Activated naive CD8-positive, alpha-beta T cell (primary cell): ENCODE measurements at regions not wholly inside any gene's neighbourhood (a gene's known extent, or its start where the extent isn't known, plus 50 kb on each side); places are given as distances from the start of the nearest gene placed in this dataset.
A peak's percentile ranks its signal among the peaks of the same experiment; 100 is the strongest.

Experiments used
- H3K27ac Mint-ChIP-seq: one replicate; pipeline ENCODE4 v1.8.0; 2021; ENCODE audit warnings: mixed read lengths
- H3K27me3 Mint-ChIP-seq: one replicate; pipeline ENCODE4 v1.8.0; 2021; ENCODE audit warnings: mixed read lengths
- H3K36me3 Mint-ChIP-seq: one replicate; pipeline ENCODE4 v1.8.0; 2021; ENCODE audit warnings: mixed read lengths
- H3K4me1 Mint-ChIP-seq: one replicate; pipeline ENCODE4 v1.8.0; 2021; ENCODE audit warnings: low read depth, mixed read lengths
- H3K4me3 Mint-ChIP-seq: one replicate; pipeline ENCODE4 v1.8.0; 2021; ENCODE audit warnings: mild to moderate bottlenecking, mixed read lengths
- H3K9me3 Mint-ChIP-seq: one replicate; pipeline ENCODE4 v1.8.0; 2021; ENCODE audit warnings: low read depth, mixed read lengths

- H3K27ac Mint-ChIP-seq = no peak overlapping the region
- H3K4me1 Mint-ChIP-seq = peaks cover 46% of the 10 kb centered on the region
- no peak overlapping the region for H3K4me3 Mint-ChIP-seq
- H3K27me3 Mint-ChIP-seq = no peaks in the 10 kb centered on the region
- peaks cover 10% of the 10 kb centered on the region for H3K36me3 Mint-ChIP-seq
- H3K9me3 Mint-ChIP-seq = peaks cover 8% of the 10 kb centered on the region
Measured at GRCh38 chr15:31486906-31487695, 160.5 kb downstream of the KLF13 start.

GRCh38 chr15:31487811-31488436 lies 161.3 kb downstream of the KLF13 start:
- peaks cover 8% of the 10 kb centered on the region for H3K9me3 Mint-ChIP-seq
- no peak overlapping the region for H3K4me3 Mint-ChIP-seq
- peak overlapping the region; percentile 3 for H3K27ac Mint-ChIP-seq
- H3K4me1 Mint-ChIP-seq = peaks cover 43% of the 10 kb centered on the region
- no peaks in the 10 kb centered on the region for H3K27me3 Mint-ChIP-seq
- peaks cover 10% of the 10 kb centered on the region for H3K36me3 Mint-ChIP-seq

- peaks cover 42% of the 10 kb centered on the region for H3K4me1 Mint-ChIP-seq
- no peak overlapping the region for H3K4me3 Mint-ChIP-seq
- H3K36me3 Mint-ChIP-seq = peaks cover 10% of the 10 kb centered on the region
- no peaks in the 10 kb centered on the region for H3K27me3 Mint-ChIP-seq
- H3K27ac Mint-ChIP-seq = peak overlapping the region; percentile 3
- peaks cover 8% of the 10 kb centered on the region for H3K9me3 Mint-ChIP-seq
Measured at GRCh38 chr15:31488437-31489204, 162.0 kb downstream of the KLF13 start.

- H3K4me3 Mint-ChIP-seq = no peak overlapping the region
- peaks cover 8% of the 10 kb centered on the region for H3K9me3 Mint-ChIP-seq
- no peak overlapping the region for H3K27ac Mint-ChIP-seq
- peaks cover 10% of the 10 kb centered on the region for H3K36me3 Mint-ChIP-seq
- no peaks in the 10 kb centered on the region for H3K27me3 Mint-ChIP-seq
- peaks cover 40% of the 10 kb centered on the region for H3K4me1 Mint-ChIP-seq
Measured at GRCh38 chr15:31489281-31489680, 162.6 kb downstream of the KLF13 start.

- Mint-ChIP-seq H3K36me3 (peaks cover 10% of the 10 kb centered on the region), H3K27ac (no peak overlapping the region), H3K4me1 (peaks cover 33% of the 10 kb centered on the region), H3K4me3 (no peak overlapping the region), H3K9me3 (peaks cover 8% of the 10 kb centered on the region), H3K27me3 (no peaks in the 10 kb centered on the region)
Measured at GRCh38 chr15:31489801-31490646, 163.4 kb downstream of the KLF13 start.

- H3K36me3 Mint-ChIP-seq = peaks cover 10% of the 10 kb centered on the region
- peaks cover 8% of the 10 kb centered on the region for H3K4me1 Mint-ChIP-seq
- no peak overlapping the region for H3K4me3 Mint-ChIP-seq
- H3K27me3 Mint-ChIP-seq = no peaks in the 10 kb centered on the region
- H3K27ac Mint-ChIP-seq = no peak overlapping the region
- H3K9me3 Mint-ChIP-seq = peaks cover 8% of the 10 kb centered on the region
Measured at GRCh38 chr15:31494786-31495185, 168.2 kb downstream of the KLF13 start.

GRCh38 chr15:31495281-31495680 lies 168.6 kb downstream of the KLF13 start:
- Mint-ChIP-seq H3K27ac (no peak overlapping the region), H3K9me3 (peaks cover 8% of the 10 kb centered on the region), H3K27me3 (no peaks in the 10 kb centered on the region), H3K4me3 (no peak overlapping the region), H3K4me1 (peaks cover 5% of the 10 kb centered on the region), H3K36me3 (peaks cover 10% of the 10 kb centered on the region)

- Mint-ChIP-seq H3K9me3 (no peaks in the 10 kb centered on the region), H3K27me3 (no peaks in the 10 kb centered on the region), H3K27ac (no peak overlapping the region), H3K36me3 (no peaks in the 10 kb centered on the region), H3K4me3 (no peak overlapping the region), H3K4me1 (no peaks in the 10 kb centered on the region)
Measured at GRCh38 chr15:31497838-31498237, 171.2 kb downstream of the KLF13 start.

- Mint-ChIP-seq H3K27ac (no peak overlapping the region), H3K4me3 (no peak overlapping the region), H3K4me1 (no peaks in the 10 kb centered on the region), H3K36me3 (no peaks in the 10 kb centered on the region), H3K9me3 (no peaks in the 10 kb centered on the region), H3K27me3 (no peaks in the 10 kb centered on the region)
Measured at GRCh38 chr15:31498329-31498728, 171.7 kb downstream of the KLF13 start.

- Mint-ChIP-seq H3K9me3 (no peaks in the 10 kb centered on the region), H3K4me1 (no peaks in the 10 kb centered on the region), H3K27ac (no peak overlapping the region), H3K4me3 (no peak overlapping the region), H3K27me3 (no peaks in the 10 kb centered on the region), H3K36me3 (no peaks in the 10 kb centered on the region)
Measured at GRCh38 chr15:31498756-31499155, 172.1 kb downstream of the KLF13 start.

GRCh38 chr15:31499236-31499952 lies 172.8 kb downstream of the KLF13 start:
- H3K4me1 Mint-ChIP-seq = no peaks in the 10 kb centered on the region
- no peak overlapping the region for H3K27ac Mint-ChIP-seq
- H3K4me3 Mint-ChIP-seq = no peak overlapping the region
- no peaks in the 10 kb centered on the region for H3K27me3 Mint-ChIP-seq
- no peaks in the 10 kb centered on the region for H3K9me3 Mint-ChIP-seq
- no peaks in the 10 kb centered on the region for H3K36me3 Mint-ChIP-seq

GRCh38 chr15:31499953-31500765 lies 173.5 kb downstream of the KLF13 start:
- H3K27me3 Mint-ChIP-seq = no peaks in the 10 kb centered on the region
- no peaks in the 10 kb centered on the region for H3K9me3 Mint-ChIP-seq
- no peak overlapping the region for H3K4me3 Mint-ChIP-seq
- no peak overlapping the region for H3K27ac Mint-ChIP-seq
- H3K36me3 Mint-ChIP-seq = no peaks in the 10 kb centered on the region
- H3K4me1 Mint-ChIP-seq = no peaks in the 10 kb centered on the region

- Mint-ChIP-seq H3K27me3 (no peaks in the 10 kb centered on the region), H3K4me3 (no peak overlapping the region), H3K36me3 (no peaks in the 10 kb centered on the region), H3K27ac (no peak overlapping the region), H3K9me3 (no peaks in the 10 kb centered on the region), H3K4me1 (no peaks in the 10 kb centered on the region)
Measured at GRCh38 chr15:31500766-31501449, 174.3 kb downstream of the KLF13 start.
